Tibial nerve (tissue), 4 donors: ENCODE measurements at regions not wholly inside any gene's neighbourhood (a gene's known extent, or its start where the extent isn't known, plus 50 kb on each side); places are given as distances from the start of the nearest gene placed in this dataset.

Source experiments
- DNase-seq, 2 donors: peaks; one replicate each; pipeline ENCODE4 v3.0.0-alpha.2; 2019; ENCODE audit warnings: low spot score in 2 of 2
- H3K27ac ChIP-seq, 4 donors: fragments of 200-600 bp; sonication (generic) in 3 of 4; one replicate each; pipeline ENCODE4 v1.5.1; 2017 to 2019; ENCODE audit warnings: mild to moderate bottlenecking in 1 of 4
- H3K27me3 ChIP-seq, 2 donors: fragments of 200-600 bp; sonication (generic) in 1 of 2; one replicate each; pipeline versions ENCODE4 v1.5.1 to v1.6.0; 2017 to 2019
- H3K36me3 ChIP-seq, 3 donors: fragments of 200-600 bp; sonication (generic); one replicate each; pipeline ENCODE4 v1.5.1; 2018 to 2019
- H3K4me1 ChIP-seq, 4 donors: fragments of 200-600 bp; sonication (generic) in 3 of 4; one replicate each; pipeline ENCODE4 v1.5.1; 2017 to 2019
- H3K4me3 ChIP-seq, 4 donors: fragments of 200-600 bp; sonication (generic) in 3 of 4; one replicate each; pipeline ENCODE4 v1.5.1; 2017 to 2019; ENCODE audit warnings: mild to moderate bottlenecking in 1 of 4, moderate library complexity in 1 of 4
- H3K9me3 ChIP-seq, 4 donors: fragments of 200-600 bp; sonication (generic) in 3 of 4; one replicate each; pipeline ENCODE4 v1.5.1; 2017 to 2019
- EP300 ChIP-seq, 2 donors: sonication (generic); formaldehyde crosslinking; IDR thresholded peaks; one replicate each; pipeline ENCODE4 v1.6.1; 2017; ENCODE audit warnings: antibody characterized with exemption in 2 of 2, mild to moderate bottlenecking in 1 of 2
- POLR2A ChIP-seq, 2 donors: fragments of 450-650 bp; IDR thresholded peaks; one replicate each; pipeline ENCODE4 v1.6.1; 2017; ENCODE audit warnings: antibody characterized with exemption in 2 of 2, mild to moderate bottlenecking in 2 of 2, moderate library complexity in 2 of 2
- WGBS, 2 donors: methylation state at CpG; one replicate each; pipeline ENCODE4 v1.1.5; 2018; 5-methylcytosine and 5-hydroxymethylcytosine counted together
- TF ChIP-seq, protein P1 (sequence below), 5 experiments: fragments of 200-600 bp in 3 of 5; fragments of 450-650 bp in 2 of 5; sonication (generic) in 3 of 5; IDR thresholded peaks; one replicate each; pipeline ENCODE4 v1.5.1; 2016 to 2019; ENCODE audit warnings: antibody characterized with exemption in 5 of 5, mild to moderate bottlenecking in 3 of 5, moderate library complexity in 2 of 5

DNA sequence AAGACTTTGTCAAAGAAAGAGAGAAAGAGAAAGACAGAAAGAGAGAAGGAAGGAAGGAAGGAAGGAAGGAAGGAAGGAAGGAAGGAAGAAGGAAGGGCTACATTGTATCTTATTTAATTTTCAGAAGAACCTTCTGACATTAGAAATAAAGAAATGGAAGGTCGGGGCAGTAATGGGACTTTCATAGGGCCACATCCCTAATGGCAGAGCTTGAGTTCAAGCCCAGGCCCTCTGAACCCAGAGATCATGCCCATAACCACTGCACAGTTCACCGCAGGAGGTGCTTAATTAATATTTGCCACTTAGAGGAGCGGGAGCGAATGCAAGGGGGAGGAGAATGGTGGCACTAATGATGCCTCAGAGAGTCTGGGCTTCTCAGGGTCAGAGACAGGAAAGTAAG lies 233.3 kb downstream of the MN1 start:
- 65 to 97% methylated on average over 4 of the region's 4 CpGs for WGBS, 2 donors

DNA sequence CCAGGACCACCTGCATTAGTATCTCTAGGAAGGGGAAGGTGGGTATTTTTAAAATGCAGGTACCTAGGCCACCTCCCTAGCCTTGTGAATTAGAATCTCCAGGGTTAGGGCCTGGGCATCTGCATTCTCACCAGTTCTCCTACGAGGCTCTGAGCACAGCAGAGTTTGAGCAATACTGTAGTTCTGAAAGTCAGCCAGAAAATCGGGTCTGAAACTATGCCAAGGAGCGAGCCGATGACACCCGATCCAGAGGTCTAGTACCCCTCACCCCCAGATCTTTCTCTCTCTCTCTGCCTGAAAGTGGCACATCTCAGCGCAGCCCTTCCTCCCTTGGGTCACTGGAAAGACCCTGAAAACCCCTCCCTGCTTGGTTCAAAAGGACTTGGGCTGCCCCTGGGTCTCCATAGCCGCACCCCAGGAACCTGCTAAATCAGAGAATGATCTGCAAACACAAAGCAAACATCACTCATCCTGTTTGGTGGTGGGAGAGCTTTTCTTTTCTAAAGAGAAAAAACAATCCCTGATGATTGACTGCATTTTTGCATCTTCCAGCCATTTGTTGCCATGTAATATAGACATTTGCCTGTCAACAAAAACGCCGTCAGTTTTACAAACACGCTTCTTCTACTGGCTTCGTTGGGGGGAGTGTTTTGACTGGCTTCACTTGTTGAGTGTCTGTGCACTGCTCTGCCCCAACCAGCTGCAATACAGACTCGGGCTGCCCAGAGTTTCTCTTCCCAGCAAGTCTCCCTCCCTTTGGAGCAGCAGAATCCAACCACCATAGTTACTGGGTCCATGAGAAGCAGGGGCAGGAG lies 229.9 kb downstream of the MN1 start:
- Histone ChIP-seq H3K27me3 (peaks cover 0 to 38% of the 10 kb centered on the region in 2 donors), H3K4me3 (no peak overlapping the region), H3K36me3 (no peaks in the 10 kb centered on the region), H3K4me1 (peaks cover 0 to 11% (median 0%) of the 10 kb centered on the region in 4 donors), H3K27ac (no peak overlapping the region), H3K9me3 (peaks cover 0 to 12% (median 0%) of the 10 kb centered on the region in 4 donors)
- TF ChIP-seq, protein P1, sequence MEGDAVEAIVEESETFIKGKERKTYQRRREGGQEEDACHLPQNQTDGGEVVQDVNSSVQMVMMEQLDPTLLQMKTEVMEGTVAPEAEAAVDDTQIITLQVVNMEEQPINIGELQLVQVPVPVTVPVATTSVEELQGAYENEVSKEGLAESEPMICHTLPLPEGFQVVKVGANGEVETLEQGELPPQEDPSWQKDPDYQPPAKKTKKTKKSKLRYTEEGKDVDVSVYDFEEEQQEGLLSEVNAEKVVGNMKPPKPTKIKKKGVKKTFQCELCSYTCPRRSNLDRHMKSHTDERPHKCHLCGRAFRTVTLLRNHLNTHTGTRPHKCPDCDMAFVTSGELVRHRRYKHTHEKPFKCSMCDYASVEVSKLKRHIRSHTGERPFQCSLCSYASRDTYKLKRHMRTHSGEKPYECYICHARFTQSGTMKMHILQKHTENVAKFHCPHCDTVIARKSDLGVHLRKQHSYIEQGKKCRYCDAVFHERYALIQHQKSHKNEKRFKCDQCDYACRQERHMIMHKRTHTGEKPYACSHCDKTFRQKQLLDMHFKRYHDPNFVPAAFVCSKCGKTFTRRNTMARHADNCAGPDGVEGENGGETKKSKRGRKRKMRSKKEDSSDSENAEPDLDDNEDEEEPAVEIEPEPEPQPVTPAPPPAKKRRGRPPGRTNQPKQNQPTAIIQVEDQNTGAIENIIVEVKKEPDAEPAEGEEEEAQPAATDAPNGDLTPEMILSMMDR (IDR thresholded peaks at IDR 0.05) = no peak
- no peak for TF ChIP-seq POLR2A (IDR thresholded peaks at IDR 0.05)
- no peak for TF ChIP-seq EP300 (IDR thresholded peaks at IDR 0.05)
- no peak for DNase-seq
- WGBS, 2 donors = 51 to 58% methylated on average over 12 of the region's 12 CpGs

More for the DNA sequence above, 233.3 kb downstream of the MN1 start:
- Histone ChIP-seq H3K27ac (no peak overlapping the region), H3K4me3 (no peak overlapping the region), H3K27me3 (peaks cover 0 to 26% of the 10 kb centered on the region in 2 donors), H3K4me1 (peaks cover 0 to 2% (median 0%) of the 10 kb centered on the region in 4 donors), H3K9me3 (peaks cover 0 to 19% (median 0%) of the 10 kb centered on the region in 4 donors), H3K36me3 (no peaks in the 10 kb centered on the region)
- DNase-seq = no peak
- TF ChIP-seq EP300 (IDR thresholded peaks at IDR 0.05) = no peak

DNA sequence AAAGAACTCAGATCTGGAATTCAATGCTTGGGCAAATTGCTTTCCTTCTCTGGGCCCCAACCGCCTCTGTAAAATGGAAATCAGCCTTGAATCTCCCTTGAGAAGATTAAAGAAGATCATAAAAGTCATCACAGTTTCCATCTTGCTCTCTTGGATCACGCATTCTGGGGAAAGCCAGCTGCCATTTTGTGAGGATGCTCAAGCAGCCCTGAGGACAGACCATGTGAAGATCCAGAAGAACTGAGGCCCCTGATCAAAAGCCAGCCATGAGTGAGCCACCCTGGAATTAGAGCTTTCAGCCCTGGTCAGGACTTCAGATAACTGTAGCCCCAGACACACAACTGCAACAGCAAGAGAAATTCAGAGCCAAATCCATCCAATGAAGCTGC lies 229.3 kb downstream of the MN1 start:
- TF ChIP-seq POLR2A (IDR thresholded peaks at IDR 0.05) (no peak), EP300 (IDR thresholded peaks at IDR 0.05) (no peak)
- TF ChIP-seq, protein P1 (IDR thresholded peaks at IDR 0.05) = no peak
- Histone ChIP-seq H3K9me3 (peaks cover 0 to 12% (median 0%) of the 10 kb centered on the region in 4 donors), H3K27me3 (peaks cover 0 to 38% of the 10 kb centered on the region in 2 donors), H3K4me3 (no peak overlapping the region), H3K36me3 (no peaks in the 10 kb centered on the region), H3K27ac (no peak overlapping the region), H3K4me1 (peaks cover 0 to 17% (median 0%) of the 10 kb centered on the region in 4 donors)
- WGBS, 2 donors = 90 to 92% methylated on average over 2 of the region's 2 CpGs
- DNase-seq = no peak

DNA sequence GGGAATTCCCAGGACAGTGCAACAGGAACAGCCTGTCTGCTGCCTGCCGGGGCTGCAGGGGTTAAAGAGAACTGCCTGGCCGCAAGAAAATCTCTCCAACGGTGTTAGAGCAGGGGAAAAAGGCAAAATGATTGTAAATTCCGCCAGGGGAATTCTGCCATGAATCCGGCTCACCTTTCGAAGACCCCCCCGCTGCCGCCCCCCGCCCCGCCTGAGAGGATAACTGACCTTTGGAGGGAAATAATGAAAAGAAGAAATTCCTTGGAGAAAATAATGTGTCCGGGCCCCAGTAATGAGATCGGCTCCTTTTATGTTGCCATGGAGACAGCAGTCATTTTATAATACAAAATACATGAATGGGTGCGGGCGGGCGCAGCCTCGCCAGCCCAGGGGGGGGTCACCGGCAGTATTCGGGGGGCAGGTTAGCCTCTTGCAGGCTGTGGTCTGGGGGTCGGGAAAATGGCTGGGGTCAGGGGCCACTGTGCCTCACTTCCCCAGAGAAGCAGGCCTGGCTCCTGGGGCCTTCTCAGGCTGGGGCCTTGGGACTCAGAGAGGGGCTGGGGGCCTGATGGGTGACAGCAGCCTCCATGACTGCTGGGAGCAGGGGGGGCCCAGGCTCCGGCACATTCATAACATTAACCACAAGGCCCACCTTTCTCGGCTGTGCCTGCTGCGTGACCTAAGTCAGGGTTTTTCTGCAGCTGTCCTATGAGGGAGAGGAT lies 228.1 kb downstream of the MN1 start:
- peaks cover 0 to 38% of the 10 kb centered on the region in 2 donors for H3K27me3 ChIP-seq
- no peaks in the 10 kb centered on the region for H3K36me3 ChIP-seq
- TF ChIP-seq POLR2A (IDR thresholded peaks at IDR 0.05) (no peak), EP300 (IDR thresholded peaks at IDR 0.05) (no peak)
- TF ChIP-seq, protein P1 (IDR thresholded peaks at IDR 0.05) = no peak
- no peak overlapping the region for H3K27ac ChIP-seq
- no peak for DNase-seq
- H3K9me3 ChIP-seq = peaks cover 0 to 12% (median 0%) of the 10 kb centered on the region in 4 donors
- H3K4me1 ChIP-seq = peaks cover 0 to 18% (median 0%) of the 10 kb centered on the region in 4 donors
- H3K4me3 ChIP-seq = no peak overlapping the region
- WGBS, 2 donors = 18 to 20% methylated on average over 22 of the region's 22 CpGs

DNA sequence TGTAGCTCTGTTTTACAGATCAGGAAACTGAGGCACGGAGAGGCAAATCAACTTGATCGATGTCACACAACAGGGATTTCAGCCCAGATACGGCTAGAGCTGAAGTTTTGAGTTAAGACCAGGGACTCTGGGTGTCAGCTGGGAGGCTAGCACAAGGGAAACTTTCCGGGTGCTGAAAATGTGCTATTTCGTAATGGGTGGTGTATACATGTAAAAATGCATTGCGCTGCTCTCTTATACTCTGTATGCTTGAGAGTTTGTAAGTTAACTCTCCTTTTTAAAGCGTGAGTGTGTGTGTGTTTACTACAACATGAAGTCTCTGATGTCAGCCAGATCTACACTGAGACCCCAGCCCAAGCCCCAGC lies 227.6 kb downstream of the MN1 start:
- TF ChIP-seq EP300 (IDR thresholded peaks at IDR 0.05) (no peak), POLR2A (IDR thresholded peaks at IDR 0.05) (no peak)
- TF ChIP-seq, protein P1 (IDR thresholded peaks at IDR 0.05) = no peak
- Histone ChIP-seq H3K27me3 (peaks cover 0 to 38% of the 10 kb centered on the region in 2 donors), H3K4me3 (no peak overlapping the region), H3K9me3 (peaks cover 0 to 12% (median 0%) of the 10 kb centered on the region in 4 donors), H3K4me1 (peaks cover 0 to 18% (median 0%) of the 10 kb centered on the region in 4 donors), H3K36me3 (no peaks in the 10 kb centered on the region), H3K27ac (no peak overlapping the region)
- DNase-seq = no peak
- WGBS, 2 donors = 83 to 88% methylated on average over 7 of the region's 7 CpGs
